AG04449 (cell line): ENCODE measurements at regions not wholly inside any gene's neighbourhood (a gene's known extent, or its start where the extent isn't known, plus 50 kb on each side); places are given as distances from the start of the nearest gene placed in this dataset.

ENCODE experiments used
- CTCF ChIA-PET: fragments of 350-600 bp; formaldehyde crosslinking; extraction: SDS; loops from one replicate; lab custom pipeline; 2021; ENCODE audit warnings: antibody characterized with exemption; lab: Yijun Ruan, JAX
- POLR2A ChIA-PET: fragments of 400-600, 350-600 bp; formaldehyde crosslinking; extraction: SDS; loops from one replicate; lab custom pipeline; 2020; ENCODE audit warnings: antibody characterized with exemption, inconsistent platforms; lab: Yijun Ruan, JAX
- DNase-seq: peaks from one replicate; pipeline ENCODE4 v3.0.0-alpha.2; 2010; ENCODE audit warnings: low read depth, low spot score
- H3K4me3 ChIP-seq: 2 replicates; pipeline ENCODE4 v1.5.1; 2011; ENCODE audit warnings: low read depth, mild to moderate bottlenecking, control low read depth, low read length
- CTCF ChIP-seq: IDR thresholded peaks from one replicate; pipeline ENCODE4 v1.5.1; 2011; ENCODE audit warnings: mild to moderate bottlenecking, moderate library complexity, low read length, control low read depth, inconsistent platforms; ENCODE audit not compliant: insufficient read depth; ENCODE audit errors: missing control alignments

- H3K4me3 ChIP-seq, result no peak overlapping the region
- no peak for TF ChIP-seq CTCF
- POLR2A ChIA-PET, result no interaction called here
- DNase-seq, result no peak
- CTCF ChIA-PET, result no interaction called here
These were observed 216.9 kb downstream of the MATN1 start for GRCh38 chr1:30506291-30507015.

- no peak for TF ChIP-seq CTCF
- DNase-seq, result no peak
- no peak overlapping the region for H3K4me3 ChIP-seq
- CTCF ChIA-PET, result no interaction called here
- POLR2A ChIA-PET, result no interaction called here
These were observed 217.5 kb downstream of the MATN1 start for GRCh38 chr1:30505853-30506252.

- no peak for DNase-seq
- CTCF ChIA-PET, result no interaction called here
- POLR2A ChIA-PET, result no interaction called here
- no peak overlapping the region for H3K4me3 ChIP-seq
- no peak for TF ChIP-seq CTCF
These were observed 230.9 kb downstream of the MATN1 start for GRCh38 chr1:30492451-30492850.

GRCh38 chr1:30491831-30492230, 231.6 kb downstream of the MATN1 start:
- ChIA-PET CTCF (no interaction called here), POLR2A (no interaction called here)
- H3K4me3 ChIP-seq, result no peak overlapping the region
- TF ChIP-seq CTCF, result no peak
- no peak for DNase-seq

GRCh38 chr1:30490554-30491053, 232.8 kb downstream of the MATN1 start:
- H3K4me3 ChIP-seq, result no peak overlapping the region
- POLR2A ChIA-PET, result no interaction called here
- TF ChIP-seq CTCF, result no peak
- CTCF ChIA-PET, result no interaction called here
- no peak for DNase-seq

- POLR2A ChIA-PET, result no interaction called here
- CTCF ChIA-PET, result no interaction called here
These were observed 233.5 kb downstream of the MATN1 start for GRCh38 chr1:30489737-30490389.

More at GRCh38 chr1:30489737-30490389, 233.5 kb downstream of the MATN1 start:
- no peak for TF ChIP-seq CTCF
- no peak overlapping the region for H3K4me3 ChIP-seq
- DNase-seq, result no peak
